H1 (cell line): ENCODE measurements at regions not wholly inside any gene's neighbourhood (a gene's known extent, or its start where the extent isn't known, plus 50 kb on each side); places are given as distances from the start of the nearest gene placed in this dataset.

Experiments used
- CTCF ChIA-PET: fragments of 300-600 bp; sonication (Branson Sonifier 250); formaldehyde crosslinking; loops from one replicate; lab custom pipeline; 2021; ENCODE audit not compliant: partially characterized antibody; lab: Charles Lee
- POLR2A ChIA-PET: fragments of 300-600 bp; sonication (Branson Sonifier 250); formaldehyde crosslinking; loops from one replicate; lab custom pipeline; 2021; ENCODE audit warnings: inconsistent platforms; ENCODE audit not compliant: partially characterized antibody; lab: Charles Lee
- DNase-seq, 2 experiments: peaks; one replicate each; pipeline versions ENCODE4 v3.0.0 to v3.0.0-alpha.2; 2010 to 2022; ENCODE audit warnings: low spot score in 2 of 2, low read depth in 1 of 2, mixed read lengths in 1 of 2
- FAIRE-seq: peaks from 2 replicates; lab custom pipeline; 2011; peaks lifted over from hg19 to GRCh38; lab: Jason Lieb, UNC
- H2AFZ ChIP-seq: 2 replicates; pipeline ENCODE4 v1.8.1; 2012; ENCODE audit warnings: low read length, inconsistent platforms
- H2AK5ac ChIP-seq: 2 replicates; pipeline ENCODE4 v1.6.1; 2013; ENCODE audit warnings: low read depth, low read length
- H2BK120ac ChIP-seq: replicated peaks from 2 replicates; pipeline ENCODE3; 2013; ENCODE audit warnings: low read depth, low read length, inconsistent platforms
- H2BK12ac ChIP-seq: 2 replicates; pipeline ENCODE4 v1.6.1; 2013; ENCODE audit warnings: low read depth, low read length
- H2BK15ac ChIP-seq: 2 replicates; pipeline ENCODE4 v1.6.1; 2013; ENCODE audit warnings: low read length
- H2BK20ac ChIP-seq: 2 replicates; pipeline ENCODE4 v1.6.1; 2013; ENCODE audit warnings: low read length
- H2BK5ac ChIP-seq: 2 replicates; pipeline ENCODE4 v1.6.1; 2013; ENCODE audit warnings: low read depth, low read length
- H3K14ac ChIP-seq: 2 replicates; pipeline ENCODE4 v1.6.1; 2013; ENCODE audit warnings: inconsistent platforms; ENCODE audit not compliant: insufficient read length
- H3K18ac ChIP-seq: 2 replicates; pipeline ENCODE4 v1.6.1; 2013; ENCODE audit warnings: low read length; ENCODE audit errors: extremely low read depth
- H3K23ac ChIP-seq: 2 replicates; pipeline ENCODE4 v1.6.1; 2013; ENCODE audit warnings: inconsistent platforms; ENCODE audit not compliant: insufficient read length
- H3K23me2 ChIP-seq: 2 replicates; pipeline ENCODE4 v1.6.1; 2013; ENCODE audit warnings: low read depth, low read length
- H3K27ac ChIP-seq: 2 replicates; pipeline ENCODE4 v1.6.1; 2011; ENCODE audit warnings: low read depth, low read length, inconsistent platforms
- H3K27me3 ChIP-seq, 4 experiments: replicated peaks in 1 of 4; 1 replicate in 1 of 4; 2 replicates in 3 of 4; pipeline versions ENCODE4 v1.6.1 to v1.8.1; 2011 to 2013; ENCODE audit warnings: low read length in 3 of 4, mild to moderate bottlenecking in 3 of 4, inconsistent platforms in 2 of 4, mixed read lengths in 2 of 4, moderate library complexity in 1 of 4; ENCODE audit not compliant: control insufficient read depth in 3 of 4, insufficient read depth in 3 of 4; ENCODE audit errors: extremely low read depth in 1 of 4
- H3K36me3 ChIP-seq, 4 experiments: 2 replicates each; pipeline versions ENCODE4 v1.6.1 to v1.8.1; 2011 to 2013; ENCODE audit warnings: mild to moderate bottlenecking in 4 of 4, low read length in 3 of 4, moderate library complexity in 2 of 4, control low read depth in 1 of 4, inconsistent platforms in 1 of 4; ENCODE audit not compliant: insufficient read depth in 4 of 4, control insufficient read depth in 2 of 4
- H3K4ac ChIP-seq: replicated peaks from 2 replicates; pipeline ENCODE3; 2013; ENCODE audit warnings: low read length, low read depth, mixed read lengths, inconsistent platforms; ENCODE audit not compliant: insufficient read length
- H3K4me1 ChIP-seq, 4 experiments: replicated peaks in 1 of 4; 1 replicate in 1 of 4; 2 replicates in 3 of 4; pipeline versions ENCODE4 v1.6.1 to v1.8.1; 2011 to 2013; ENCODE audit warnings: low read length in 3 of 4, inconsistent platforms in 2 of 4, mixed read lengths in 1 of 4; ENCODE audit not compliant: insufficient read depth in 4 of 4, control insufficient read depth in 3 of 4
- H3K4me2 ChIP-seq, 2 experiments: 2 replicates each; pipeline versions ENCODE4 v1.6.1 to v1.8.1; 2011 to 2013; ENCODE audit warnings: low read depth in 2 of 2, low read length in 2 of 2, control low read depth in 1 of 2, inconsistent platforms in 1 of 2, mild to moderate bottlenecking in 1 of 2; ENCODE audit not compliant: insufficient read depth in 1 of 2
- H3K4me3 ChIP-seq, 4 experiments: fragments of 200-600, 300-600 bp in 1 of 4; sonication (generic), shearing (Covaris generic), sonication (Bioruptor Twin) in 1 of 4; 2 replicates each; pipeline versions ENCODE4 v1.5.1 to v1.8.1; 2011 to 2016; ENCODE audit warnings: low read length in 4 of 4, low read depth in 3 of 4, control low read depth in 2 of 4, inconsistent platforms in 2 of 4, mild to moderate bottlenecking in 2 of 4, mixed read lengths in 1 of 4, moderate library complexity in 1 of 4; ENCODE audit not compliant: insufficient read depth in 2 of 4; ENCODE audit errors: extremely low read depth in 1 of 4
- H3K56ac ChIP-seq: replicated peaks from 2 replicates; pipeline ENCODE3; 2013; ENCODE audit warnings: low read depth, mild to moderate bottlenecking, mixed read lengths, low read length, inconsistent platforms; ENCODE audit not compliant: insufficient read length
- H3K79me1 ChIP-seq: 2 replicates; pipeline ENCODE4 v1.6.1; 2013; ENCODE audit warnings: low read depth, low read length, control low read depth
- H3K79me2 ChIP-seq, 2 experiments: 2 replicates each; pipeline versions ENCODE4 v1.6.1 to v1.8.1; 2012 to 2013; ENCODE audit warnings: low read length in 2 of 2, mild to moderate bottlenecking in 2 of 2, inconsistent platforms in 1 of 2; ENCODE audit not compliant: insufficient read depth in 2 of 2, control insufficient read depth in 1 of 2
- H3K9ac ChIP-seq, 4 experiments: replicated peaks in 1 of 4; 1 replicate in 1 of 4; 2 replicates in 3 of 4; pipeline versions ENCODE4 v1.6.1 to v1.8.1; 2011 to 2013; ENCODE audit warnings: low read depth in 3 of 4, low read length in 3 of 4, control low read depth in 2 of 4, mild to moderate bottlenecking in 2 of 4, moderate library complexity in 2 of 4, inconsistent platforms in 1 of 4; ENCODE audit errors: extremely low read depth in 1 of 4
- H3K9me3 ChIP-seq, 2 experiments: 2 replicates each; pipeline versions ENCODE4 v1.6.1 to v1.8.1; 2012 to 2013; ENCODE audit warnings: mild to moderate bottlenecking in 2 of 2, moderate library complexity in 2 of 2, control low read depth in 1 of 2, inconsistent platforms in 1 of 2, low read depth in 1 of 2, low read length in 1 of 2, mixed read lengths in 1 of 2; ENCODE audit not compliant: insufficient read depth in 2 of 2
- H4K20me1 ChIP-seq, 2 experiments: replicated peaks in 1 of 2; 2 replicates each; pipeline versions ENCODE3 to v1.8.1; 2011 to 2013; ENCODE audit warnings: inconsistent platforms in 2 of 2, low read length in 2 of 2, mild to moderate bottlenecking in 1 of 2; ENCODE audit not compliant: insufficient read depth in 2 of 2, control insufficient read depth in 1 of 2
- H4K5ac ChIP-seq: 2 replicates; pipeline ENCODE4 v1.6.1; 2013; ENCODE audit warnings: low read length, low read depth, mixed read lengths, inconsistent platforms; ENCODE audit not compliant: insufficient read length
- H4K8ac ChIP-seq: 2 replicates; pipeline ENCODE4 v1.8.0; 2013; ENCODE audit warnings: mild to moderate bottlenecking, moderate library complexity, low read length, inconsistent platforms; ENCODE audit not compliant: insufficient read depth; ENCODE audit errors: extremely low read depth
- H4K91ac ChIP-seq: replicated peaks from 2 replicates; pipeline ENCODE3; 2013; ENCODE audit warnings: low read length, mixed read lengths, inconsistent platforms; ENCODE audit not compliant: insufficient read length
- ASH2L ChIP-seq: fragments of 200-600, 300-600 bp; sonication (generic); IDR thresholded peaks from one replicate; pipeline ENCODE4 v1.7.1; 2017; ENCODE audit warnings: low read length
- ATF2 ChIP-seq: IDR thresholded peaks from 2 replicates; pipeline ENCODE4 v1.6.1; 2012; ENCODE audit warnings: low read length, inconsistent platforms
- BRCA1 ChIP-seq: IDR thresholded peaks from 2 replicates; pipeline ENCODE4 v1.6.1; 2012; ENCODE audit warnings: low read depth, low read length, improper control_type of control experiment
- CHD2 ChIP-seq: IDR thresholded peaks from 2 replicates; pipeline ENCODE4 v1.6.1; 2012; ENCODE audit warnings: low read length, improper control_type of control experiment
- EZH2 ChIP-seq: fragments of 200-600 bp; sonication (generic); IDR thresholded peaks from 2 replicates; pipeline ENCODE4 v1.7.1; 2012; ENCODE audit warnings: low read depth, mild to moderate bottlenecking, moderate library complexity, low read length, inconsistent platforms; ENCODE audit not compliant: severe bottlenecking
- JUN ChIP-seq: IDR thresholded peaks from 2 replicates; pipeline ENCODE4 v1.6.1; 2011; ENCODE audit warnings: low read depth, mild to moderate bottlenecking, improper control_type of control experiment, low read length
- KDM5A ChIP-seq: fragments of 200-600 bp; IDR thresholded peaks from 2 replicates; pipeline ENCODE4 v1.7.1; 2012; ENCODE audit warnings: mild to moderate bottlenecking, low read length, inconsistent platforms, mixed read lengths
- MAFK ChIP-seq: IDR thresholded peaks from 2 replicates; pipeline ENCODE4 v1.6.1; 2012; ENCODE audit warnings: low read depth, mild to moderate bottlenecking, improper control_type of control experiment, low read length
- PHF8 ChIP-seq: fragments of 200-600 bp; sonication (generic); conservative IDR thresholded peaks from 2 replicates; pipeline ENCODE4 v1.7.1; 2012; ENCODE audit warnings: low read depth, mild to moderate bottlenecking, inconsistent platforms, low read length, moderate library complexity
- POLR2A ChIP-seq, 2 experiments: IDR thresholded peaks; 1 replicate in 1 of 2; 2 replicates in 1 of 2; pipeline ENCODE4 v1.6.1; 2011; ENCODE audit warnings: low read depth in 2 of 2, low read length in 2 of 2, mild to moderate bottlenecking in 2 of 2; ENCODE audit errors: control extremely low read depth in 1 of 2
- RFX5 ChIP-seq: IDR thresholded peaks from 2 replicates; pipeline ENCODE4 v1.6.1; 2011; ENCODE audit warnings: low read depth, low read length, improper control_type of control experiment, borderline replicate concordance
- SP1 ChIP-seq: IDR thresholded peaks from 2 replicates; pipeline ENCODE4 v1.6.1; 2011; ENCODE audit warnings: low read depth, low read length
- TAF1 ChIP-seq: IDR thresholded peaks from 2 replicates; pipeline ENCODE4 v1.6.1; 2011; ENCODE audit warnings: mild to moderate bottlenecking, low read depth, low read length
- TBP ChIP-seq: IDR thresholded peaks from 2 replicates; pipeline ENCODE4 v1.6.1; 2011; ENCODE audit warnings: low read depth, low read length, improper control_type of control experiment
- TEAD4 ChIP-seq: IDR thresholded peaks from 2 replicates; pipeline ENCODE4 v1.6.1; 2012; ENCODE audit warnings: low read depth, low read length, inconsistent platforms, mixed read lengths
- WGBS, 2 experiments: shearing (Covaris generic) in 1 of 2; methylation state at CpG; one replicate each; pipeline versions ENCODE4 v1.1.6 to v1.1.7; 2013 to 2015; ENCODE audit warnings: low lambda C conversion rate in 2 of 2, mixed read lengths in 2 of 2, inconsistent platforms in 1 of 2, low coverage in 1 of 2, missing lambda C conversion rate in 1 of 2; ENCODE audit not compliant: insufficient replicate concordance in 2 of 2, insufficient coverage in 1 of 2, insufficient read length in 1 of 2; ENCODE audit errors: extremely low coverage in 1 of 2, missing lambda C conversion rate in 1 of 2; 5-methylcytosine and 5-hydroxymethylcytosine counted together

- Histone ChIP-seq H3K9me3 (no peaks in the 10 kb centered on the region), H3K79me2 (no peaks in the 10 kb centered on the region), H2BK12ac (no peak overlapping the region), H3K4me3 (no peak overlapping the region), H3K4ac (no peak overlapping the region), H3K23me2 (no peaks in the 10 kb centered on the region), H4K91ac (no peak overlapping the region), H3K9ac (no peak overlapping the region), H4K5ac (no peak overlapping the region), H3K23ac (no peak overlapping the region), H3K27ac (no peak overlapping the region), H2AK5ac (no peak overlapping the region), H3K79me1 (no peaks in the 10 kb centered on the region), H3K4me1 (no peaks in the 10 kb centered on the region), H3K18ac (no peak overlapping the region), H3K27me3 (no peaks in the 10 kb centered on the region), H3K14ac (no peak overlapping the region), H4K20me1 (no peaks in the 10 kb centered on the region), H3K36me3 (no peaks in the 10 kb centered on the region), H2BK120ac (no peak overlapping the region), H3K56ac (no peak overlapping the region), H3K4me2 (no peak overlapping the region), H2BK5ac (no peak overlapping the region), H2BK15ac (no peak overlapping the region), H4K8ac (no peak overlapping the region), H2AFZ (no peak overlapping the region), H2BK20ac (no peak overlapping the region)
- WGBS, 2 experiments: 96% methylated on average over 2 of the region's 2 CpGs; no CpG with 5 or more reads in 1 of the 2 experiments
- no peak for DNase-seq
- ChIA-PET POLR2A (no interaction called here), CTCF (interaction anchor here (1.1 to 2.5 kb wide), 2 partner anchors 25 to 33 kb away, joined by 3 to 8 read pairs; no protein-coding TSS in a partner anchor)
- FAIRE-seq: no peak
- no peak for TF ChIP-seq EZH2
- no peak for TF ChIP-seq JUN
- no peak for TF ChIP-seq TBP
- TF ChIP-seq MAFK: no peak
- no peak for TF ChIP-seq PHF8
- no peak for TF ChIP-seq RFX5
- TF ChIP-seq ASH2L: no peak
- no peak for TF ChIP-seq TEAD4
- no peak for TF ChIP-seq SP1
- TF ChIP-seq KDM5A: no peak
- TF ChIP-seq BRCA1: no peak
- no peak for TF ChIP-seq TAF1
- TF ChIP-seq CHD2: no peak
- TF ChIP-seq ATF2: no peak
- no peak for TF ChIP-seq POLR2A (IDR thresholded peaks at IDR 0.05; ENCODE audit: control extremely low read depth in 1 of 2, low read depth in 2 of 2, low read length in 2 of 2)
These were observed 160.2 kb upstream of the LARGE1 start for GRCh38 chr22:34080433-34080832.
